GM08714 (cell line): ENCODE measurements at regions not wholly inside any gene's neighbourhood (a gene's known extent, or its start where the extent isn't known, plus 50 kb on each side); places are given as distances from the start of the nearest gene placed in this dataset.
"Not testable (repeated sequence)": the region's sequence is repeated elsewhere in the genome, so short reads cannot be mapped to it uniquely, and the experiment has no call there.

Experiments
- H3K4me3 ChIP-seq: fragments of 200-500 bp; sonication (Bioruptor generic); 2 replicates; pipeline ENCODE4 v1.5.1; 2014; ENCODE audit warnings: mild to moderate bottlenecking, low read length, inconsistent platforms
- ZNF274 ChIP-seq: IDR thresholded peaks from 2 replicates; pipeline ENCODE4 v1.6.1; 2012; ENCODE audit warnings: mild to moderate bottlenecking, low read depth, low read length

GRCh38 chr1:104163912-104164476 lies 414.3 kb downstream of the AMY1C start:
- no peak for TF ChIP-seq ZNF274
- H3K4me3 ChIP-seq, result no peak overlapping the region

DNA sequence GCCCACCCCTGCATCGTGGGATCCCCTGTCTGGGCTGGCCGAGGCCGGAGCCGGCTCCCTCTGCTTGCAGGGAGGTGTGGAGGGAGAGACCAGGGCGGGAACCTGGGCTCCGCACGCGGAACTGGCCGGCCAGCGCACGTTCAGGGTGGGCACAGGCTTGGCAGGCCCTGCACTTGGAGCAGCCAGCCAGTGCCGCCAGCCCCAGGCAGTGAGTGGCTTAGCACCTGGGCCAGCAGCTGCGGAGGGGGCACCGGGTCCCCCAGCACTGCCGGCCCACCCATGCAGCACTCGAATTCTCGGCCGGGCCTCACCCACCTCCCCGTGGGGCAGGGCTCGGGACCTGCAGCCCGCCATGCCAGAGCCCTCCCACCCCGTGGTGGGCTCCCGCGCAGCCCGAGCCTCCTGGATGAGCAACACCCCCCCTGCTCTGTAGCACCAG lies 422.6 kb downstream of the AMY1C start:
- no peak for TF ChIP-seq ZNF274
- no peak overlapping the region for H3K4me3 ChIP-seq

GRCh38 chr1:104182251-104182650 lies 432.6 kb downstream of the AMY1C start:
- no peak for TF ChIP-seq ZNF274
- no peak overlapping the region for H3K4me3 ChIP-seq

DNA sequence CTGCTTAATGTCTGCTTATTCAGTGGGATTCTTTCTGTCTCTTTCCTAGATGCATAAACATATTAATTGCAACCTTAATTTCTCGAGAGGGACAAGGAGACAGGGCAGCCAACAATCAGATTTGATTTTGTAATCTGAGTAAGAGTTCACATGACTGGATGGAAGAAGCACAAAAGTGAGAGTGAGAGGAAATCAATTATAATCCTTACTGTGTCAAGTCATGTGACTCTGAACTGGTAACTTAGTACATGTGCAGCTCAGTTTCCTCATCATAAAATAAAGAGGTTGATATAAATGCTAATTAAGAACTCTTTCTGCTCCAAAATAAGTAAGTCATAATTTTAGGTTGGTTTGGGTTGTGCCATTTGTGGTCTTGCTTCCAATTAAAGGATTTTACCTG lies 439.5 kb downstream of the AMY1C start:
- no peak for TF ChIP-seq ZNF274
- no peak overlapping the region for H3K4me3 ChIP-seq

DNA sequence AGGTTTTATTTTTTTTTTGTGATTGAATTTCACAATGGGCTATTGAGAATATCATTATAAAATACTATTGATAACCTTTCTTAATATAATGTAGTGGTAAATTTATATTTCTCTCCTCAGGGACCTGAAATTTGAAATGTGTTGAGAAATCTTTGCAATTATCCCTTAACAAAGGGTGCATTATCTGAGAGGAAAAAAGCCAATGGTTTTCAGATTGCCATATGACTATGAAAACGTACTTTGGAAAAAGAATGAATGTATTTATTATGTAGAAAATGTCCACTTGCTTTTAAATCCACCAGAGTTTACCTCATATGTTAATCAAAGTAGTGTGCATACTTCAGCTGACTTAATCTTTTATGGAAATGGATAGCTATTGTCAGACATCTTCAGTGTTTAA lies 441.1 kb downstream of the AMY1C start:
- no peak overlapping the region for H3K4me3 ChIP-seq
- no peak for TF ChIP-seq ZNF274

- no peak for TF ChIP-seq ZNF274
- H3K4me3 ChIP-seq, result no peak overlapping the region
Measured at GRCh38 chr1:104195395-104195794, 445.7 kb downstream of the AMY1C start.

GRCh38 chr1:104196136-104196535 lies 446.4 kb downstream of the AMY1C start:
- no peak for TF ChIP-seq ZNF274
- no peak overlapping the region for H3K4me3 ChIP-seq

DNA sequence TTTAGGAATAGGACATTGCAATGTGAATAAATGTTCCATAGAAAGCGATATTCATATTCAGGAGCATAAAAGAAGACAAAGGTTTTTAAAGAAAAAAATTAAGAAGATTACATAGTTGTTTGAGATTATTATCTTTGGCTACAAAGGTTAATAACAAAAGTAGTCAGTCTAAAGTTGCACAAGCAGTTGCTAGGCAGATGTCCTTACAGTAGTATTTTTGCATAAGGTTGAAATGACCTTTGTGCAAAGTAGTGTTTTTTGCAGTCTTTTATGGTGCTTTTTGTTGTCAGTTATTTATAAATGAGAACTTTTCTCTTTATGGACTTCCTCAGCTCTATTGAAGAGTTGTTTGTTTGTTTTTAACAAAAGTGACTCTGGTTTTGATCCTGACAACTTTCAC lies 447.8 kb downstream of the AMY1C start:
- TF ChIP-seq ZNF274, result no peak
- H3K4me3 ChIP-seq, result no peak overlapping the region

DNA sequence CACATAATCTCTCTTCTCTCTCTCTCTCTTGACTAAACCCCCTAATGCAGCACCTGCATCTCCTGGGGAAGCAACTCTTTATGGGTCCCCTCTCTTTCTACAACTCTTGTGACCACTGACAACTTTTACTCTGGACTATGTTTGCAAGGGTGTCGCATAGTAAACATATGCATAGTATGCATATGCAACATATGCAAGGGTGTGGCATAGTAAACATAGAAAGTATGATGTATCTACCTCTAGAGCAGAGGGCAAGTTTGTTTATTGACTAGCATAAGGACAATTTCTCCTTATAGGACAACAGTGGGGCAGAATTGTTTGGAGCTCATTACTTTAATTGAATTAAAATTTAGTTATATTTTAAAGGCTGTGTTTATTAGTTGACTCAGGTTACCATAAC lies 462.5 kb downstream of the AMY1C start:
- H3K4me3 ChIP-seq, result no peak overlapping the region
- TF ChIP-seq ZNF274, result no peak

DNA sequence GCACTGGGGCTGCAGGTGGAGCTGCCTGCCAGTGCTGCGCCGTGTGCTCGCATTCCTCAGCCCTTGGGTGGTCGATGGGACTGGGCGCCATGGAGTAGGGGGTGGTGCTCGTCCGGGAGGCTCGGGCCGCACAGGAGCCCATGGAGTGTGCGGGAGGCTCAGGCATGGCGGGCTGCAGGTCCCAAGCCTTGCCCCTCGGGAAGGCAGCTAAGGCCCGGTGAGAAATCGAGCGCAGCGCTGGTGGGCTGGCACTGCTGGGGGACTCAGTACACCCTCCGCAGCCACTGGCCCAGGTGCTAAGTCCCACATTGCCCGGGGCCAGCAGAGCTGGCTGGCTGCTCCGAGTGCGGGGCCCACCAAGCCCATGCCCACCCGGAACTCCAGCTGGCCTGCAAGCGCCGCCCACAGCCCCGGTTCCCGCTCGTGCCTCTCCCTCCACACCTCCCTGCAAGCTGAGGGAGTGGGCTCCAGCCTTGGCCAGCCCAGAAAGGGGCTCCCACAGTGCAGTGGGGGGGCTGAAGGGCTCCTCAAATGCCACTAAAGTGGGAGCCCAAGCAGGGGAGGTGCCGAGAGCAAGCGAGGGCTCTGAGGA lies 467.8 kb downstream of the AMY1C start:
- H3K4me3 ChIP-seq, result not testable (repeated sequence)

DNA sequence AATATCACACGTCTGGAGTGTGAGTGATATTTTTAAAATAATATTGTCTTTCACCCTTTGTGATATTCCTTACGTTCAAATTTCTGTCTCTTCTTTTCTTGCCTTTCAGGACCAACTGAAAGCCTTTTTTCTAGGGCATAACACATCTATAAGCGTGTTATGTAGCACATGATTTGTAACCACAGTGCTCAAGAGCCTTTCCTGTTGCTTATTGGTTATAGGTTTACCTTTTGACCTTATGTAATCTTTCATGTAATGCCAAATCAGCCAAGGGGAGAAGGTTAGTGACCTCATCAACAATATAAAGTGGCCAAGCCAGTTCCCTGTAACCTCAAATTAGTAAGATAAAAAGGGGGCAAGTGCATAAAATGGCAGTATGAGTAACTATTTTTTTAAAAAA lies 480.2 kb downstream of the AMY1C start:
- no peak for TF ChIP-seq ZNF274
- H3K4me3 ChIP-seq, result no peak overlapping the region

- no peak overlapping the region for H3K4me3 ChIP-seq
- TF ChIP-seq ZNF274, result no peak
Measured at GRCh38 chr1:104231676-104232075, 482.0 kb downstream of the AMY1C start.

GRCh38 chr1:104235141-104235540 lies 485.4 kb downstream of the AMY1C start:
- no peak for TF ChIP-seq ZNF274

GRCh38 chr1:104238991-104239390 lies 489.3 kb downstream of the AMY1C start:
- TF ChIP-seq ZNF274, result no peak
- no peak overlapping the region for H3K4me3 ChIP-seq

More at GRCh38 chr1:104235141-104235540, 485.4 kb downstream of the AMY1C start:
- H3K4me3 ChIP-seq, result no peak overlapping the region

DNA sequence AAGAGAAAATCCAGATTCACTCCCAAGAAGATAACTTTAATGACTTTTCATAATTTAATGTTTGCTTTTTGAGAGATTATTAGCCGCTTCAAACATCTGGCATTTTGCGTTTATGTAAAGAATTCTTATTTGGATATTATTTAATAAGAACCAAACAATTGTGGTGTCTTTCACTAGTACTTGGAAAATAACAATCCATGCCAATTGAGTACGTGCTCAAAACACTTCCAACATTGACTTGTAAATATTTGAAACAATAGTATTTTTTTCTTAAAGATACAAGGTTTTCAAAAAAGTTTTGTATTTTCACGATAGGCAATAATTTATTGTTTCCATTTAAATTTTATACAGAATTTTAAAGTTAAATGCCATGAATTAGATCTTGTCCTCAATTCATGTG lies 498.7 kb downstream of the AMY1C start:
- H3K4me3 ChIP-seq, result no peak overlapping the region
- TF ChIP-seq ZNF274, result no peak

GRCh38 chr1:104259481-104259880 lies 509.8 kb downstream of the AMY1C start:
- TF ChIP-seq ZNF274, result no peak
- no peak overlapping the region for H3K4me3 ChIP-seq

DNA sequence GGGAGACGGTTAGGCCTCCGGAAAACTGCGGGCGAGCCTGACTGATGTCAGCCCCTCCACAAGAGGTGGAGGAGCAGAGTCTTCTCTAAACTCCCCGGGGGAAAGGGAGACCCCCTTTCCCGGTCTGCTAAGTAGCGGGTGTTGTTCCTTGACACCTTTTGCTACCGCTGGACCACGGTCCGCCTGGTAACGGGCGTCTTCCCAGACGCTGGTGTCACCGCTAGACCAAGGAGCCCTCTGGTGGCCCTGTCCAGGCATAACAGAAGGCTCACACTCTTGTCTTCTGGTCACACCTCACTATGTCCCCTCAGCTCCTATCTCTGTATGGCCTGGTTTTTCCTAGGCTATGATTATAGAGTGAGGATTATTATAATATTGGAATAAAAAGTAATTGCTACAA lies 513.4 kb downstream of the AMY1C start:
- not testable (repeated sequence) for H3K4me3 ChIP-seq
